NCI-H526 (cell line): ENCODE measurements at regions not wholly inside any gene's neighbourhood (a gene's known extent, or its start where the extent isn't known, plus 50 kb on each side); places are given as distances from the start of the nearest gene placed in this dataset.
A peak's percentile ranks its signal among the peaks of the same experiment; 100 is the strongest.

Experiments used
- DNase-seq, 2 experiments: peaks; one replicate each; lab custom pipeline; 2025; lab: John Stamatoyannopoulos, UW

- DNase-seq, result peak; percentile 98 to 99
Measured at GRCh38 chr5:2991884-2992283, 240.4 kb upstream of the IRX2 start.

- no peak for DNase-seq
Measured at GRCh38 chr5:2989517-2989916, 238.0 kb upstream of the IRX2 start.

- DNase-seq, result no peak
Measured at GRCh38 chr5:2986301-2986700, 234.8 kb upstream of the IRX2 start.

- DNase-seq, result no peak
Measured at GRCh38 chr5:2985718-2986117, 234.2 kb upstream of the IRX2 start.

- DNase-seq, result no peak
Measured at GRCh38 chr5:2983583-2984300, 232.3 kb upstream of the IRX2 start.

GRCh38 chr5:2981652-2982051, 230.2 kb upstream of the IRX2 start:
- DNase-seq, result no peak

GRCh38 chr5:2981035-2981434, 229.6 kb upstream of the IRX2 start:
- DNase-seq, result no peak

- DNase-seq, result peak in 1 of 2 experiments; percentile 11
Measured at GRCh38 chr5:2960294-2960693, 208.8 kb upstream of the IRX2 start.

GRCh38 chr5:2958976-2959375, 207.5 kb upstream of the IRX2 start:
- DNase-seq, result no peak

GRCh38 chr5:2948875-2949274, 197.4 kb upstream of the IRX2 start:
- no peak for DNase-seq

- DNase-seq, result no peak
Measured at GRCh38 chr5:2946315-2946714, 194.8 kb upstream of the IRX2 start.

GRCh38 chr5:2936413-2936812, 184.9 kb upstream of the IRX2 start:
- no peak for DNase-seq

- DNase-seq, result no peak
Measured at GRCh38 chr5:2929779-2930178, 178.3 kb upstream of the IRX2 start.

GRCh38 chr5:2921651-2922050, 170.2 kb upstream of the IRX2 start:
- DNase-seq, result no peak

- DNase-seq, result no peak
Measured at GRCh38 chr5:2921176-2921575, 169.7 kb upstream of the IRX2 start.

GRCh38 chr5:2920312-2920711, 168.8 kb upstream of the IRX2 start:
- DNase-seq, result no peak

- DNase-seq, result no peak
Measured at GRCh38 chr5:2919310-2920018, 168.0 kb upstream of the IRX2 start.

GRCh38 chr5:2917524-2917923, 166.0 kb upstream of the IRX2 start:
- DNase-seq, result no peak

- no peak for DNase-seq
Measured at GRCh38 chr5:2917093-2917492, 165.6 kb upstream of the IRX2 start.

GRCh38 chr5:2916076-2916682, 164.7 kb upstream of the IRX2 start:
- DNase-seq, result no peak

GRCh38 chr5:2914981-2915484, 163.6 kb upstream of the IRX2 start:
- DNase-seq, result peak in 1 of 2 experiments; percentile 12

- DNase-seq, result no peak
Measured at GRCh38 chr5:2914022-2914661, 162.7 kb upstream of the IRX2 start.

- DNase-seq, result no peak
Measured at GRCh38 chr5:2913281-2913680, 161.8 kb upstream of the IRX2 start.
